Stimulated activated naive CD4-positive, alpha-beta T cell (primary cell): ENCODE measurements at regions not wholly inside any gene's neighbourhood (a gene's known extent, or its start where the extent isn't known, plus 50 kb on each side); places are given as distances from the start of the nearest gene placed in this dataset.
"Not testable (repeated sequence)": the region's sequence is repeated elsewhere in the genome, so short reads cannot be mapped to it uniquely, and the experiment has no call there.

ENCODE experiments used
- DNase-seq, 6 experiments: peaks; one replicate each; lab custom pipeline; 2025; lab: John Stamatoyannopoulos, UW

- DNase-seq: not testable (repeated sequence)
Observed at GRCh38 chr6:4725136-4725760, 51.0 kb upstream of the CDYL start.

DNA sequence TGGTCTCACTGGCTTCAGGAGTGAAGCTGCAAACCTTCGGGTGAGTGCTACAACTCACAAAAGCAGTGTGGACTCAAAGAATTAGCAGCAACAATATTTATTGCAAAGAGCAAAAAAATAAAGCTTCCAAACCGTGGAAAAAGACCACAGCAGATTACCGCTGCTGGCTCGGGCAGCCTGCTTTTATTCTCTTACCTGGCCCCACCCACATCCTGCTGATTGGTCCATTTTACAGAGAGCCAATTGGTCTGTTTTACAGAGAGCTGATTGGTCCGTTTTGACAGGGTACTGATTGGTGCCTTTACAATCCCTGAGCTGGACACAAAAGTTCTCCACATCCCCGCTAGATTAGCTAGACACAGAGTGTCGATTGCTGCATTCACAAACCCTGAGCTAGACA lies 51.5 kb upstream of the CDYL start:
- not testable (repeated sequence) for DNase-seq

- DNase-seq: no peak
Observed at GRCh38 chr6:4723383-4723782, 52.8 kb upstream of the CDYL start.

DNA sequence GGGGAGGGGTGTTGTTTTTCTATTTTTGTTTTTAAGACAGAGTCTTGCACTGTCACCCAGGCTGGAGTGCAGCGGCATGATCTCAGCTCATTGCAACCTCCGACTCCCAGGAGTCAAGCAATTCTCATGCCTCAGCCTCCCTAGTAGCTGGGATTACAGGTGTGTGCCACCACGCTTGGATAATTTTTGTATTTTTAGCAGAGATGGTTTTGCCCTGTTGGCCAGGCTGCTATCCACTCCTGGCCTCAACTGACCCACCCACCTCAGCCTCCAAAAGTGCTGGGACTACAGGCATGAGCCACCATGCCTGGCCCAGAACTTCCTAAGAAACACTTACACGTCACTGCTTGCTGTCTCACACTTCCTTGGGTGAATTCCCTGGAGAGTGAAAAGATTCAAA lies 54.8 kb upstream of the CDYL start:
- DNase-seq: not testable (repeated sequence)

DNA sequence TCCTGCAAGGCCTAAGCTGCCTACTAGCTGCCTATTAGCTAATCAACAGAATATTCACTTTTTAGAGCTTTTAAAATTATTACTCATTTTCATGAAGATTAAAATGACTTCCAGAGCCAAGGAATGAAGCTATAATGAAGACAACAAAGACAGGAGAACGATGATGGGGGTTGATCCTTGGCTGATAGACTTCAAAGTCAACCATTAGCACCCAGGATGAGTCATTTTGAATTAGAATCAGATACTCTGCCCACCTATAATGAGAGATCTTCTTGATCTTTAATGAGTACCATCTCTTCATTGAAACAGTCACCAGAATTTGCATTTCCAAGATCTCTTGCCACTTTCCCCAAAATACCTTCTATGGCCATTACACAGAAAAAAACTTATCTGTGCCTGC lies 56.7 kb upstream of the CDYL start:
- DNase-seq: no peak

DNA sequence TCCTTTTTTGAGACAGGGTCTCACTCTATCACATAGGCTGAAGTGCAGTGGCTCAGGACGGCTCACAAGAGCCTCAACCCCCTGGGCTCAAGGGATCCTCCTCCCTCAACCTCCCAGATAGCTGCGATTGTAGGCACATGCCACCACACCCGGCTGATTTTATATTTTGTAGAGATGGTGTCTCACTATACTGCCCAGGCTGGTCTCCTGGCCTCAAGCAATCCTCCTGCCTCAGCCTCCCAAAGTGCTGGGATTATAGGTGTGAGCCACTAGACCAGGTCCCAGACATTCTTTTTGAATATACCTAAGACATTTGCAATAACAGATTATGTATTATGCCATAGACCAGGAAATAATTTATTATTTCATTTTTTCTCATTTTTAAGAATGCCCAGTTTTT lies 58.3 kb upstream of the CDYL start:
- DNase-seq: no peak

DNA sequence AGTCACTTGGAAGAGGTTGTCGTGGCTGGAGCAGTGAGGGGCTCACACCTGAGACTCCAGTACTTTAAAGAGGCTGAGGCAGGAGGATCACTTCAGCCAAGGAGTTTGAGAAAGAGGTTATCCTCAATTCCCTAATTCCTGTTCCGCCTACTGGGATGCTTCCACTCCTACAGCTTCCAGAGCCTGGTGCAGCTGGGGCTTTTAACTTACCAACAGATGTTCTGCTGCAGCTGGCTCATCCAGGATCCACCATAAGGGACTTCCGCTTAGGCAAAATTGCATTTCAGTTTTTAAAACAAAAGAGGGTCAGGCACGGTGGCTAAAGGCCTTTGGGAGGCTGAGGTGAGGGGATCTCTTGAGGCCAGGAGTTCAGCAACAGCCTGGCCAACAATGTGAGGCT lies 59.1 kb upstream of the CDYL start:
- no peak for DNase-seq

GRCh38 chr6:4714961-4715501 lies 61.2 kb upstream of the CDYL start:
- no peak for DNase-seq

GRCh38 chr6:4712291-4712690 lies 63.9 kb upstream of the CDYL start:
- no peak for DNase-seq

DNA sequence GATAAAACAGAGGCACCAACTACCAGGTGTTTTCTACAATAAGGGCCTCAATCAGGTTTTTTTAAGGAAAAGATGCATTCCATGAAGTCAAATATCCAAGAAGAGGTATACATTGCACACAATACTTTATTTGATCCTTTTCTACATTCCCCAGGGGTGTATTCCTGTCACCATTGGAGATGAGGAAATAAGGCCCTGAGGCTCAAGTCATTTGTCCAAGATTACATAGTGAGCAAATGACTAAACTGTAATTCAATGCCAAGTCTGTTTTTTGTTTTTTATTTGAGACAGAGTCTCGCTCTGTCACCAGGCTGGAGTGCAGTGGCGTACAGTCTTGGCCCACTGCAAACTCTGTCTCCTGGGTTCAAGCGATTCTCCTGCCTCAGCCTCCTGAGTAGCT lies 69.2 kb upstream of the CDYL start:
- DNase-seq: no peak

GRCh38 chr6:4705809-4706208 lies 70.4 kb upstream of the CDYL start:
- no peak for DNase-seq

DNA sequence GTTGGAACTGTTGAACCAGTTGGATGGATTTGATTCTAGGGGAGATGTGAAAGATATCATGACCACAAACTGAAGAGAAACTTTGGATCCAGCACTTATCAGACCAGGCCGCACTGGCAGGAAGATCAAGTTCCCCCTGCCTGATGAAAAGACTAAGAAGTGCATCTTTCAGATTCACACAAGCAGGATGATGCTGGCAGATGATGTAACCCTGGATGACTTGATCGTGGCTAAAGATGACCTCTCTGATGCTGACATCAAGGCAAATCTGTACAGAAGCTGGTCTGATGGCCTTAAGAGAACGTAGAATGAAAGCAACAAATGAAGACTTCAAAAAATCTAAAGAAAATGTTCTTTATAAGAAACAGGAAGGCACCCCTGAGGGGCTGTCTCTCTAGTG lies 72.8 kb upstream of the CDYL start:
- DNase-seq: no peak

GRCh38 chr6:4698901-4699659 lies 77.1 kb upstream of the CDYL start:
- DNase-seq: no peak

GRCh38 chr6:4693173-4693970 lies 82.8 kb upstream of the CDYL start:
- DNase-seq: no peak

DNA sequence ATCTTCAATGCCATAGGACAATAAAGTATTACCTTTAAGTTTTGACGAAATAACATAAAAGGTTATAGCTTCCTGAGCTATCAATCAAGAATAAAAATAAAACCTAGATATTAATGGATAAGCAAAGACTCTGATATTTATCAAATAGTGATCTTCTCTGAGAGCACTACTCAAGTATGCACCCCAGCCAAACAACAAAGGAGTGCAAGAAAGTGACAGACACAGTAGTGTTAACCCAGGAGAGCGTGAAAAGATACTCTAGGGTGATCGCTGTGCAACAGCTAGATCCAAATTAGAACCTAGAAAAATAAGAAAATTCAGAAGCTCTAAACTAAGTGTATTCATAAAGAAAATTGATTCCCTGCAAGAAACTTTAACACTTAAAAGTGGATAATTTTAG lies 83.5 kb upstream of the CDYL start:
- DNase-seq: no peak

GRCh38 chr6:4687989-4688947 lies 87.9 kb upstream of the CDYL start:
- no peak for DNase-seq

DNA sequence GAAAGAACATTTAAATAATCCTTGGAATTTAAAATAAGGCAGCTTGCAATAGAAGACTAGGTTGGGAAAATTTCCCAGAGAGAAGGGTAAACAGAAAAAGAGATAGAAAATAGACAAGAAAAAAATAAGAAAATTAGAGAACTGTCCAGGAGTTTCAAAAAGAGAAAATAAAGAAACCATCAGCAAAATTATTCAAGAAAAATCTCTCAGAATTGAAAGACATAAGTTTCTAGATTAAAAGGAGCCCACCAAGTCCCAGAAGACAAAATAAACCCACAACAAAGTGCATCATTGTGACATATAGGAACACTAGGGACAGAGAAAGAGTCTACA lies 88.6 kb upstream of the CDYL start:
- no peak for DNase-seq

GRCh38 chr6:4682431-4683097 lies 93.6 kb upstream of the CDYL start:
- DNase-seq: no peak

- no peak for DNase-seq
Observed at GRCh38 chr6:4678506-4679300, 97.5 kb upstream of the CDYL start.

DNA sequence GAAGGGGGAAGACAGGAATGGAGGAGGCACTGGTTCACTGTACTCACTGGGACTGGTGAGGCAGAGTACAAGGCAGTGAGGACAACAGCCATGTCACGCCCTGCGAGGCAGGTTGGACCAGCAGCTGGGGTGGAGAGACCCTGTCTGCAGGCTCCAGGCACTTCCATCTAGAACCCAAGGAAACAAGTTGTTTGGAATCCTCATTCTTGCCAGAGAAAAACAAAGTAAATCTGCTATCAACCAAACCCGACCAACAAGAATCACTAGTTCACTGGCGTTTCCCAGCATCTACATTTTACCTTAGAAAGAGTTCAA lies 98.5 kb upstream of the CDYL start:
- DNase-seq: no peak
